Karpas-422 (cell line): ENCODE measurements at regions not wholly inside any gene's neighbourhood (a gene's known extent, or its start where the extent isn't known, plus 50 kb on each side); places are given as distances from the start of the nearest gene placed in this dataset.

Experiments used
- DNase-seq: peaks from one replicate; pipeline ENCODE4 v3.0.0-alpha.2; 2015
- H2AFZ ChIP-seq: fragments of 200-600 bp; sonication (generic); 2 replicates; pipeline ENCODE4 v1.6.1; 2014; ENCODE audit warnings: antibody characterized with exemption, low read length, mixed read lengths
- H3K27ac ChIP-seq: fragments of 200-600 bp; sonication (generic); 2 replicates; pipeline ENCODE4 v1.5.1; 2014; ENCODE audit warnings: mild to moderate bottlenecking, low read length, moderate library complexity
- H3K27me3 ChIP-seq: fragments of 200-600 bp; sonication (generic); 2 replicates; pipeline ENCODE4 v1.6.1; 2014; ENCODE audit warnings: low read length, mixed read lengths
- H3K36me3 ChIP-seq: fragments of 200-600 bp; sonication (generic); 2 replicates; pipeline ENCODE4 v1.6.1; 2014; ENCODE audit warnings: low read length, mixed read lengths; ENCODE audit not compliant: insufficient read depth
- H3K4me1 ChIP-seq: fragments of 200-600 bp; sonication (generic); 2 replicates; pipeline ENCODE4 v1.6.1; 2014; ENCODE audit warnings: mild to moderate bottlenecking, low read length, mixed read lengths
- H3K4me2 ChIP-seq: fragments of 200-600 bp; sonication (generic); 2 replicates; pipeline ENCODE4 v1.6.1; 2014; ENCODE audit warnings: low read length, low read depth, mild to moderate bottlenecking; ENCODE audit not compliant: poor library complexity, severe bottlenecking
- H3K4me3 ChIP-seq: fragments of 200-600 bp; sonication (generic); 2 replicates; pipeline ENCODE4 v1.5.1; 2014; ENCODE audit warnings: mild to moderate bottlenecking, antibody characterized with exemption, low read length, mixed read lengths
- H3K79me2 ChIP-seq: fragments of 200-600 bp; sonication (generic); 2 replicates; pipeline ENCODE4 v1.6.1; 2014; ENCODE audit warnings: mild to moderate bottlenecking, low read length, mixed read lengths
- H3K9ac ChIP-seq: fragments of 200-600 bp; sonication (generic); 2 replicates; pipeline ENCODE4 v1.6.0; 2014; ENCODE audit warnings: low read length
- H3K9me2 ChIP-seq: fragments of 200-600 bp; sonication (generic), shearing (Covaris generic); replicated peaks from 2 replicates; pipeline ENCODE4 v1.6.0; 2014; ENCODE audit warnings: mild to moderate bottlenecking, low read length, moderate library complexity; ENCODE audit not compliant: insufficient read depth
- H3K9me3 ChIP-seq: fragments of 300-700, 200-600 bp; sonication (generic); 2 replicates; pipeline ENCODE4 v1.6.1; 2014; ENCODE audit warnings: low read length, mixed read lengths
- H4K20me1 ChIP-seq: fragments of 200-600 bp; sonication (generic); 2 replicates; pipeline ENCODE4 v1.6.1; 2014; ENCODE audit warnings: mild to moderate bottlenecking, antibody characterized with exemption, low read length, low read depth; ENCODE audit not compliant: insufficient read depth

DNA sequence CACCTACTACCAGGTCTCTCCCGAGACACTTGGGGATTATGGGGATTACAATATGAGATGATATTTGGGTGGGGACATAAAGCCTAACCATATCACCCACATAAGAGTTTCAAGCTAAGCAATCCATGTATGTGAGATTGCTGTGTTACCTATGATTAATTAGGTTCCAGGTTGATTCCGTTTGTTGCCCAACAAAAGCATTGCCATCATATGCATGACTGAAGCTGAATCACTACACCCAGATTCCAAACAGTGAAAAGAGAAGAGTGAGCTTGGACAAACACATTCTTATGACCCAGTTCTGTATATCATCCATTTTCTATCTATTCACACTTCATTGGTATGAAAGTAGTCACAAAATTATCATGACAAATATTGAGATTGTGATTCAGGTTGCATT, 952.5 kb upstream of the MAN1A1 start:
- Histone ChIP-seq H3K4me1 (no peaks in the 10 kb centered on the region), H2AFZ (no peak overlapping the region), H3K9me3 (peaks cover 20% of the 10 kb centered on the region), H3K4me2 (no peak overlapping the region), H3K27ac (no peak overlapping the region), H4K20me1 (no peaks in the 10 kb centered on the region), H3K79me2 (no peaks in the 10 kb centered on the region), H3K9me2 (no peaks in the 10 kb centered on the region), H3K4me3 (no peak overlapping the region), H3K9ac (no peak overlapping the region), H3K27me3 (no peaks in the 10 kb centered on the region), H3K36me3 (no peaks in the 10 kb centered on the region)
- DNase-seq: no peak

DNA sequence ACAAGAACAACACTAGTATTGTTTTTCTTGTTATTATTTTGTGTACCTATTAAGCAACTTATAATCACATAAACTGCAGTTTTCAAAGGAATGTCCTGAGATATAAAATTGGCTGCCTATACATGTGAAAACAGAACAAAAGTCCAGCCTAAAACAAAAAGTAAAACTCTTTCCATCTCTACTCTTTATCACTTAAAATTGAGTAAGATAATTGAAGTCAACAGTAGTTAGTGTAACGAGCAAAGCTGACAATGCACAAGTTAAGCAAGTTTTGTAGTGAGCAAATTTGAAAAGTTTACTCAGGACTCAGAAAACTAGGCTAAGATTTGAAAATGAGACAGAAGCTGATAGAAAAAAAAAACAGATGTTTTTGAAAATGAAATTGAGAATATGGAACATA, 941.4 kb upstream of the MAN1A1 start:
- Histone ChIP-seq H3K36me3 (no peaks in the 10 kb centered on the region), H3K27me3 (no peaks in the 10 kb centered on the region), H3K4me1 (no peaks in the 10 kb centered on the region), H3K4me2 (no peak overlapping the region), H3K79me2 (no peaks in the 10 kb centered on the region), H4K20me1 (no peaks in the 10 kb centered on the region), H3K4me3 (no peak overlapping the region), H3K9me3 (peaks cover 18% of the 10 kb centered on the region; the same call in 1 of the 2 replicates), H3K9me2 (no peaks in the 10 kb centered on the region), H3K27ac (no peak overlapping the region), H2AFZ (no peak overlapping the region), H3K9ac (no peak overlapping the region)
- DNase-seq: no peak

DNA sequence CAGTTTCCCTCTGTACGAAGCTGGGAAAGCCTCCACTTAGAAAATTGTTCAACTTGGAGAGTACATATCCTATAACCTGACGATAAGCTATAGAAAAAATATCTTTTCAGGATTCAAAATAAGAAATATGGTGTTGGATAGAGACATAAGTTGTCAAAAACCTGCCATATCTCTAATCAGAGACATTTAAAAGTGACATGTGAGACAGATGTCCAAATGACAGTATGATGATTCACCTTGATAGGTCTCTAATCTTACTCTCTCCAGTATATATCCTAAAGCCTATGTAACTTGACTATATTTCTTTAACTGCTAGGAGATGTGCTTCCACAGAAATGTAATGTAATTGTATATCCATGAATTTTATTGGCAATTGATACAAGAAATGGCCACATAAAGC, 932.4 kb upstream of the MAN1A1 start:
- Histone ChIP-seq H3K9me3 (peaks cover 20% of the 10 kb centered on the region; the same call in 1 of the 2 replicates), H3K9ac (no peak overlapping the region), H3K4me2 (no peak overlapping the region), H3K27ac (no peak overlapping the region), H3K36me3 (no peaks in the 10 kb centered on the region), H2AFZ (no peak overlapping the region), H3K27me3 (no peaks in the 10 kb centered on the region), H3K4me3 (no peak overlapping the region), H3K9me2 (no peaks in the 10 kb centered on the region), H4K20me1 (no peaks in the 10 kb centered on the region), H3K4me1 (no peaks in the 10 kb centered on the region), H3K79me2 (no peaks in the 10 kb centered on the region)
- no peak for DNase-seq

DNA sequence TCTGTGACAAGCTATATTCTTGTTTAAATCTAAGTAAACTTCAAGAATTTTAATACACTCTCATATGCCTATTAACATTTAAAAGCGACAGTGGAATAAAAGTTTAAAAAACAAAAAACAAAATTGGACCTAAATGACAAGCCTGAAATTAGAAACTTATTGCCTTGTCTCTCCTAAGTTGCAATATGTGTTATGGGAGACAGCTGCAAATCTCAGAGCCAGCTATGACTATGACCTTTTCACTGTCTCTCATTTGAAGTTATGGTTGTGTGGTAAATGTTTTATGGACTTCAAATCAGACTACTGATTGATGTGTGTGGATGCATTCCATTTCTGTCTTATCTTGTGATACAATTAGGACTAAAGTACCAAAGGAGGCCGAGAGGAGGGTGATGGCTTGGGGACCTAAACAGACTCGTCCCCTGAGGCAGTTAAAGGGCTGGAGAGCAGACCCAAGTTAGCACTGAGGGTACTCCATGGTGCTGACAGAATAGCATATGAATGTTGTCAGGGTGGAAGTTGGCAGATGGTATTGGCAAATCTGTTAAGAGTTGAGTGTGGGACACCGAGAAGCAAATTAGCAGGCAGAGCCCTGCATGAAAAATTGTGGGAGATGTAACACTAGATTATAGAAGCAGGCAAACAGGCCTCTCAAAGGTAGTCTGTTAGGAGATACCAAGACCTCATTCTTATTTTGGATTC, 930.1 kb upstream of the MAN1A1 start:
- H3K27ac ChIP-seq: no peak overlapping the region
- peaks cover 15% of the 10 kb centered on the region; the same call in 1 of the 2 replicates for H3K9me3 ChIP-seq
- H3K4me1 ChIP-seq: no peaks in the 10 kb centered on the region
- no peaks in the 10 kb centered on the region for H3K27me3 ChIP-seq
- no peak overlapping the region for H3K9ac ChIP-seq
- DNase-seq: no peak
- H3K4me3 ChIP-seq: no peak overlapping the region
- no peak overlapping the region for H3K4me2 ChIP-seq
- H2AFZ ChIP-seq: no peak overlapping the region
- no peaks in the 10 kb centered on the region for H4K20me1 ChIP-seq
- H3K79me2 ChIP-seq: no peaks in the 10 kb centered on the region
- no peaks in the 10 kb centered on the region for H3K36me3 ChIP-seq
- H3K9me2 ChIP-seq: no peaks in the 10 kb centered on the region

DNA sequence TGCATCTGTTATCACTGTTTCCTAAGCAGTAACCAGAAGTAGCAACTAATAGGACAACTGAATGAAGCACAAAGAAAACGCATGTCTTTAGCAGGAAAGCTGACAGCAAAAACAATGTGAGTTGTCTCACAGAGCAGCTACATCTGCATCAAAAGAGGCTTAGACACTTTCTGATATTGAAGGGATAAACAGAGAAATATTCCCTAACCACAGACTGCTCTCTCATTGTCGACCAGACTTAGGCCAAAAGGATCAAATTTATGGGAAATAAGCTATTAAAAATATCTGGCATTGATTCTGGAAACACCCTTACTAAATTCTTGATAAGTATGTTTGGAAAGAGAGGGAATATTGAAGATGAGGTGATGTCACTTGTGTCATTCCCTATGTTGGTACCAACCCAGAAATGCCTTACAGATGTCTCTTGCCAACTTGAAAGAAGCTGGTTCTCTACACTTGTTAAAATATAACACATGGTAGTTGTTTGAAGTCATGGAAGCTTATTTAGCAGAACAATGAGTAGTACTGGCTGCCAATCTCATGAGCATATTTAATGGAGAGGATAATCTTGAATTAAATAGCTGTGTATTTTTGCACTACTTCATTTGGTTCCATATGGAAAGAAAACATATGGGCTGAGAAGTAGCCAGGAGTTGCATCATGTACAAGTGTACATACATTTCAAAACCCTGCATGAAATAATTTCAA, 929.3 kb upstream of the MAN1A1 start:
- H3K9ac ChIP-seq: no peak overlapping the region
- no peak overlapping the region for H3K27ac ChIP-seq
- H2AFZ ChIP-seq: no peak overlapping the region
- no peaks in the 10 kb centered on the region for H3K36me3 ChIP-seq
- no peaks in the 10 kb centered on the region for H3K9me2 ChIP-seq
- H3K27me3 ChIP-seq: no peaks in the 10 kb centered on the region
- peaks cover 17% of the 10 kb centered on the region; the same call in 1 of the 2 replicates for H3K9me3 ChIP-seq
- H3K4me1 ChIP-seq: no peaks in the 10 kb centered on the region
- no peak for DNase-seq
- no peaks in the 10 kb centered on the region for H4K20me1 ChIP-seq
- H3K4me3 ChIP-seq: no peak overlapping the region
- H3K4me2 ChIP-seq: no peak overlapping the region
- no peaks in the 10 kb centered on the region for H3K79me2 ChIP-seq

DNA sequence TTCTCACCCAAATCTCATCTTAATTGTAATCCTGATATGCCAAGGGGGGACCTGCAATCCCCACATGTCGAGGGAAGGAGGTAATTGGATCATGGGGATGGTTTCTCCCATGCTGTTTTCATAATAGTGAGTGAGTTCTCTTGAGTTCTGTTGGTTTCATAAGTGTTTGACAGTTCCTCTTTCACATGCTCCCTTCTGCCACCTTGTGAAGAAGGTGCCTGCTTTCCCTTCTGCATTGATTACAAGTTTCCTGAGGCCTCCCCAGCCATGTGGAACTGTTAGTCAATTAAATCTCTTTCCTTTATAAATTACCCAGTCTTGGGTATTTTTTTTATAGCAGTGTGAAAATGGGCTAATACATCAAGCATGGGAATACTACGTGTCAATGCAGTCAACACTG, 925.0 kb upstream of the MAN1A1 start:
- Histone ChIP-seq H3K9me3 (peaks cover 5% of the 10 kb centered on the region; the same call in 1 of the 2 replicates), H3K9ac (no peak overlapping the region), H3K79me2 (no peaks in the 10 kb centered on the region), H4K20me1 (no peaks in the 10 kb centered on the region), H3K4me3 (no peak overlapping the region), H2AFZ (no peak overlapping the region), H3K27ac (no peak overlapping the region), H3K4me1 (no peaks in the 10 kb centered on the region), H3K36me3 (no peaks in the 10 kb centered on the region), H3K4me2 (no peak overlapping the region), H3K27me3 (no peaks in the 10 kb centered on the region), H3K9me2 (no peaks in the 10 kb centered on the region)
- DNase-seq: no peak

DNA sequence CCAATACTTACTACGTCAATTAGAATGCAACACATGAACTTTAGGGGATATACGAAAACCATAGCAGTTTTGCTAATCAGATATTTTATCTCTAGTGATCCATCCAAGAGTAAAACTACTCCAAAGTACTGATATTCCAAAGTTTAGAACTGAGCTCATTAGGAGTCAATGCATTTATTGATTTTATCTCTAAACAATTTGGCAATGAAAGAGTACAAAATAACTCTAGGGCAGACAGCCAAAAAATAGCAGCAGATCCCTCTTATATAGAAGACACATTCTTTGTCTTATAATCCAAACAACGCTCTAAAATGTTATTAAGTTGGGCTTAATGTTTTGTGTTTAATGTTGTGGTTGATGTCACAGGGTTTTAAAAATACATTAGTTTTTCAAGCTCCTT, 923.9 kb upstream of the MAN1A1 start:
- H3K27ac ChIP-seq: no peak overlapping the region
- H3K4me1 ChIP-seq: no peaks in the 10 kb centered on the region
- H3K36me3 ChIP-seq: no peaks in the 10 kb centered on the region
- no peaks in the 10 kb centered on the region for H3K27me3 ChIP-seq
- H3K9me3 ChIP-seq: peaks cover 5% of the 10 kb centered on the region; the same call in 1 of the 2 replicates
- DNase-seq: no peak
- H4K20me1 ChIP-seq: no peaks in the 10 kb centered on the region
- no peaks in the 10 kb centered on the region for H3K9me2 ChIP-seq
- no peak overlapping the region for H3K9ac ChIP-seq
- H2AFZ ChIP-seq: no peak overlapping the region
- no peak overlapping the region for H3K4me2 ChIP-seq
- no peaks in the 10 kb centered on the region for H3K79me2 ChIP-seq
- no peak overlapping the region for H3K4me3 ChIP-seq

DNA sequence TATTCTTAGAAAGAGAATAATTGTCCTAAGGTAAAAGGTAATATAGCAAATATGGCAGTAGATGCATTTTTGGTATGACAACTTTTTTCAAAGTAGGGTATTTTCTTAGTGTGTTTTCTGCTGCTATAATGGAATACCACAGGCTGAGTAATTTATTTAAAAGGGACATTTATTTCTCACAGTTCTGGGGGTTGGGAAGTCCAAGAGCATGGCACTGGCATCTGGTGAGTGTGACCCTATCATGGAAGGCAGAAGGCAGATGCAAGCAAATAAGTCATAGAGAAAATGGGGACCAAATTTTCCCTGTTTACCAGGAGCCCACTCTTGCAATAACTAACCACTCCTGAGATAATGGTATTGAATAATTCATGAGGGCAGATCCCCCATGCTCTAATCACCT, 922.5 kb upstream of the MAN1A1 start:
- H3K27me3 ChIP-seq: no peaks in the 10 kb centered on the region
- H3K36me3 ChIP-seq: no peaks in the 10 kb centered on the region
- H3K9me2 ChIP-seq: no peaks in the 10 kb centered on the region
- no peak overlapping the region for H3K27ac ChIP-seq
- peaks cover 3% of the 10 kb centered on the region; the same call in 1 of the 2 replicates for H3K9me3 ChIP-seq
- no peak overlapping the region for H3K4me2 ChIP-seq
- H3K4me1 ChIP-seq: no peaks in the 10 kb centered on the region
- no peaks in the 10 kb centered on the region for H3K79me2 ChIP-seq
- no peak overlapping the region for H3K9ac ChIP-seq
- no peaks in the 10 kb centered on the region for H4K20me1 ChIP-seq
- no peak overlapping the region for H2AFZ ChIP-seq
- no peak for DNase-seq
- no peak overlapping the region for H3K4me3 ChIP-seq
